NCI-H748 (cell line): ENCODE measurements at regions not wholly inside any gene's neighbourhood (a gene's known extent, or its start where the extent isn't known, plus 50 kb on each side); places are given as distances from the start of the nearest gene placed in this dataset.

Source experiments
- DNase-seq: peaks from one replicate; lab custom pipeline; 2025; ENCODE audit not compliant: unreplicated experiment; lab: John Stamatoyannopoulos, UW

- no peak for DNase-seq
These were observed 477.1 kb downstream of the LMO4 start for GRCh38 chr1:87805666-87806378.

GRCh38 chr1:87806379-87807094 is 477.9 kb downstream of the LMO4 start:
- DNase-seq, result no peak

GRCh38 chr1:87810166-87810565 is 481.5 kb downstream of the LMO4 start:
- no peak for DNase-seq

- DNase-seq, result no peak
These were observed 484.3 kb downstream of the LMO4 start for GRCh38 chr1:87812871-87813577.

GRCh38 chr1:87814573-87814972 is 485.9 kb downstream of the LMO4 start:
- DNase-seq, result no peak

- no peak for DNase-seq
These were observed 488.0 kb downstream of the LMO4 start for GRCh38 chr1:87816646-87817045.

- no peak for DNase-seq
These were observed 492.1 kb downstream of the LMO4 start for GRCh38 chr1:87820668-87821334.

- no peak for DNase-seq
These were observed 492.6 kb downstream of the LMO4 start for GRCh38 chr1:87821335-87821697.

- DNase-seq, result no peak
These were observed 498.1 kb downstream of the LMO4 start for GRCh38 chr1:87826681-87827251.

GRCh38 chr1:87829360-87829759 is 500.7 kb downstream of the LMO4 start:
- no peak for DNase-seq

- DNase-seq, result no peak
These were observed 501.8 kb downstream of the LMO4 start for GRCh38 chr1:87830432-87830978.

GRCh38 chr1:87833166-87833565 is 504.5 kb downstream of the LMO4 start:
- no peak for DNase-seq

- no peak for DNase-seq
These were observed 505.5 kb downstream of the LMO4 start for GRCh38 chr1:87834151-87834550.

- no peak for DNase-seq
These were observed 506.3 kb downstream of the LMO4 start for GRCh38 chr1:87834941-87835340.

GRCh38 chr1:87840767-87841166 is 512.1 kb downstream of the LMO4 start:
- no peak for DNase-seq

- no peak for DNase-seq
These were observed 512.7 kb downstream of the LMO4 start for GRCh38 chr1:87841332-87841731.

- DNase-seq, result no peak
These were observed 513.5 kb downstream of the LMO4 start for GRCh38 chr1:87842156-87842555.

- DNase-seq, result no peak
These were observed 515.6 kb downstream of the LMO4 start for GRCh38 chr1:87844251-87844650.

- DNase-seq, result no peak
These were observed 522.8 kb downstream of the LMO4 start for GRCh38 chr1:87851490-87851889.

- DNase-seq, result no peak
These were observed 523.9 kb downstream of the LMO4 start for GRCh38 chr1:87852410-87853161.
